ENCODE measurements at regions not wholly inside any gene's neighbourhood (a gene's known extent, or its start where the extent isn't known, plus 50 kb on each side); places are given as distances from the start of the nearest gene placed in this dataset.

DNA sequence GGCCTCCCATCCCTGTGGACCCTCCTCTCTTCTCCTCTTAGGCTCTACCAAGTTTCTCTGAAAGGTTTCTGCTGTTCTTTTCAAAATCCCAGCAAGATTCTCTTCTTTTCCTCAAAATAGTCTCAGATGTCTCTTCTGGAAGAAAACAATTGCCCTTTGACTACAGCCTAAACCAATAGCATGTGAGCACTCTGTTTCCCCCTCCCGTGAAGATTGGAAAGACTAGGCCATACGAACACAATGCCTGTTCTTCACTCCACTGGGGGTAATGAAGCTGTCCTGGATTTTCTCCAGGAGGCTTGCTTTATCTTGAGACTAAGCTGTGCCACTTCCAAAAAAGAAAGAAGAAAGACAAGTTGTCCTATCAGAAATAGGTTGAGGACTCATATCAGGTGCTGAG lies 178.7 kb upstream of the MCTP2 start:
- no peak for DNase-seq

DNA sequence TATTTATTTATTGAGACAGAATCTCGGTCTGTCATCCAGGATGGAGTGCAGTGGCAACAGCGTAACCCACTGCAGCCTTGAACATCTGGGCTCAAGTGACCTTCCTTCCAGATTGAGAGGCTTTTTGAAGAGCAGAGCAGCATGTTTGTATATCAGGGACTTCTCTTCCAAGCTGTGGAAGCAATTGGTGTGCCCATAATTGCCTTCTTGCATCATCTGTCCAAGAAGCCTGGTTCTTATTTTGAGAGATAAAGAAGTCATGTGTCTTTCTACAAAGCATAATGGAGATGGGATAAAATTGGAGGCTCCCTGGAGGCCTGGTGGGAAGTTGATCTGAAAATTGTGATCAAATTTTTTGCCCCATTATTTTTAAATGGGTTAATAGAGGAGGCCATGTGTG lies 183.8 kb upstream of the MCTP2 start:
- DNase-seq, result no peak

DNA sequence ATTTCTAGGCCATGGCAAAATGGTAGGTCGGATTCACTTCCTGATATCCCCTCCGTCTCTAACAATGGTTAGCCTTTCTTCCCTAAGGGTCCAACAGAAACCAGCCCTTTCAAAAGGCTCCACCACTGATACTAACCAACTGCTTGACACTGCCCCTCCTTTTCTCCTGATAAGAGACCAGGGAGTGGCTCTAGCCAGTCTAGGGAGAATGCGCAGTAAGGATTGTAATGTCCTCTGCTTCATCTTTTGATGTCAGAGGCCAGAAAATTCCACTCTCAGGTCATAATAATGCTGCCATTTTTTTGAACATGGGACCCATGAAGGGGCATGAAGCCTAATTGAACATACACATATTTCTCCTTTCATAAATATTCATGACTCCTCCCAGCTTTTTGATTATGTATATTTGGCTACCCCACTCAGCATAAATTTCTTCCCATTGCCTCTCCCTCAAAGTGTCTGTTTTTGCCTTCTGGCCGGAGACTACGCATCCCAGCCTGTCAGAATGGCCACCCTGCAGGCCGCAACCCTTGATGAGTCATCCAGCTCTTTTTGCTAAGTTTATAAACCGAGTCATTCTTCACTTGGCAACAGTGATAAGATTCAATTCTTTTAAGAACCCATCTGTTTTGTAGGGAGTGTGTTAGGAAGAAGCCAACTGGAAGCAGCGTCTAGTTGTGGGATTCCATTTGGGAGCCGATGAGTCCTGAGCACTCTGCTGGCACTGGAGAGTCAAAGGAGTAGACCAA lies 189.0 kb upstream of the MCTP2 start:
- DNase-seq, result no peak

DNA sequence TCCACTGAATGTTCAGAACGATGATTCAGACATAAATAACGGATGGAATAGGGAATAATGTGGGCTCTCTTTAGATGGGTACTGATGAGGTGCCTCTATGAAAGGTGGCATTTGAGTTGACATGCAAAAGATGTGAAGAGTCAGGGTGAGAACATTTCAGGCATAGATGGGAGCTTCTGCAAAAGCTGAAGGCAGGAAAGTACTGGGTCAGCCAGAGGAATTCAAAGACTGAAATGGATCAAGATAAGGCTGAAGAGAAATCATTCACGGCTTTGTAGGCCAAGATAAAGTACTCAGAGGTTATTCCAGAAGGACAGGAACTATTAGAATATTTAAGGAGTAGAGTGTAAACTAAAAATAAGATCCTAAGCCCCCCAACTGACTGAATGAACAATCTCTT lies 189.6 kb upstream of the MCTP2 start:
- no peak for DNase-seq

DNA sequence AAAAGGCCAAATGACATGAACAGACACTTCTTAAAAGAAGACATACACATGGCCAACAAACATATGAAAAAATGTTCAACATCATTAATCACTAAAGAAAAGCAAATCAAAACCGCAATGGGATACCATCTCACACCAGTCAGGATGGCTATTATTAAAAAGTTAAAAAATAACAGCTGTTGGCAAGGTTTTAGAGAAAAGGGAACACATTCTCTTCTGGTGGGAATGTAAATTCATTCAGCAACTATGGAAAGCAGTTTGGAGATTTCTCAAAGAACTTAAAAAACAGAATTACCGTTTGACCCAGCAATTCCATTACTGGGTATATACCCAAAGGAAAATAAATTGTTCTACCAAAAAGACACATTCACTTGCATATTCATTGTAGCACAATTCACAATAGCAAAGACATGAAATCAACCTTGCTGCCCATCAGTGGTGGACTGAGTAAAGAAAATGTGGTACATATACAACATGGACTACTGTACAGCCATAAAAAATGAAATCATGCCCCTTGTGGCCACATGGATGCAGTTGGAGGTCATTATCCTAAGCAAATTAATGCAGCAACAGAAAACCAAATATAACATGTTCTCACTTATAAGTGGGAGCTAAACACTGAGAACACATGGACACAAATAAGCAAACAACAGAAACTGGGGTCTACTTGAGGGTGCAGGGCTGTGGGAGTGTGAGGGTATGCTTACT lies 190.7 kb upstream of the MCTP2 start:
- DNase-seq, result peak; percentile 89

DNA sequence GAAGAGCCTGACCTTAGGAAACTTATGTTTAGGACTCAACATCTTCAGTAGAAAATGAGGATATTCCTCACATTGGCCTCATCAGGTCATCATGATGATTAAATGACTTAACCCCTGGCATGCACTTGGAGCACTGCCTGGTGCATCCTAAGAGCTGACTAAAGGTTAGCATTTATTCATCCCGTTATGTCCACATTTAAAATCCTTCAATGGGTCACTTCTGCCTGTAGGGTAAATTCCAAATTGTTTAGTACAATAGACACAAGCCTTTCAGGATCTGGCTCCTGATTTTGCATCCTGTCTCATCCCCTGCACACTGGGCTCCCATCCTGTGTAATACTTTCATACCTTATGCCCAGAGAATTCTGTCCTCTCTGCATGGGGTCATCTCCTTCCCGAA lies 195.2 kb upstream of the MCTP2 start:
- no peak for DNase-seq

DNA sequence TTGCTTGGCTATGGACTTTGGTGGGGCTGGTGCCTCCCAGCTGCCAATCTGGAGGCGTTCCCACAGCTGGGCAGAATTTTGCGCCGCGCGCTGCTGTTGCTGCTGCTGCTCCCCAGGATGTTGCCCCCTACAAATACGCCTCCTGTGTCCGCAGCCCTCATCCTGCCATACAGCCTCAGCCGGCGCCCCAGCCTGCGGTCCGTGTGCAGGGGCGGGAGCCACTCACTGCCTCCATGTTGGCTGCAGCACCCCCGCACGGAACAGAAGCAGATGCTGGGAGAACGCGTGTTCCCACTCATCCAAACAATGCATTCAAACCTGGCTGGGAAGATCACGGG lies 197.7 kb upstream of the MCTP2 start:
- DNase-seq, result no peak

DNA sequence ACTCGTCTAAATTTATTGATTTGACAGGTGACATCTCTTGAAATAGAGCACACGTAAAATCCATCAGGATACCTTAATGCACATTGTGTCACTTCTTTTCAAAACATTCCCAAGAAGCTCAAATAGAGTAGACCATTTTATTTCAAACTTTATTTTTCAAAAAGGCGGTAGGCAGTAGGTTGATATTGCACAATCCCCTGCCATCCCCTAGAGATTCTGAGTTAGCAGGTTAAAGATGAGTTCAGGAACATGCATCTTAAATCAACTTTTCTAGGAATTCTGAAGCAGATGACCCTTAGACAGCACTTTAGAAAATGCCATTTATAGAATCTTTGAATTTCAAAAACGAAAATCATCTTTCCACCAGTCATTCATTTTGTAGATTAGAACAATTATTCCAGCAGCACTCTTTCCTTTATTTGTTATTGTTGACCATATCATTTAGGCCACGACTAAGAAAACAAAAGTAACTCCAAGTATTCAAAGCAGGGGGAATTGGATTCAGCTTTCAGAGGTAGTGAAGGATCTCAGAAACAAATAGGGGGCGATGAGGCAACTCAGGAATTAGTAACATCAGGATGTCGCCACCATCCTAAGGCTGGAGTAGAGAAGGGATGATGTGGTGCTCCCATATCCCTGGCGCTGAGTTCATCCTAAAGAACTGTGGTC lies 198.2 kb upstream of the MCTP2 start:
- no peak for DNase-seq

DNA sequence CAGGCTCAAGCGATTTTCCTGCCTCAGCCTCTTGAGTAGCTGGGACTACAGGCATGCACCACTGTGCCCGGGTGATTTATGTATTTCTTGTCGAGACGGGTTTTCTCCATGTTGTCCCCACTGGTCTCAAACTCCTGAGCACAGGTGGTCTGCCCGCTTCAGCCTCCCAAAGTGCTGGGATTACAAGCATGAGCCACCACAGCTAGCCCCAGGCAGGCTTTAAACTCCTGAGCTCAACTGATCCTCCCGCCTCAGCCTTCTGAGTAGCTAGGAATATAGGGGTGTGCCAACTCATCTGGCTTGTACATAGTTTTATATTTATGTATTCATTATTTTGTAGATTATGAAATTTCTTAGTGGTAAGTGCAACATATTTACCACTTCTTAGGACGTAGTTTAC lies 198.8 kb upstream of the MCTP2 start:
- DNase-seq, result no peak

DNA sequence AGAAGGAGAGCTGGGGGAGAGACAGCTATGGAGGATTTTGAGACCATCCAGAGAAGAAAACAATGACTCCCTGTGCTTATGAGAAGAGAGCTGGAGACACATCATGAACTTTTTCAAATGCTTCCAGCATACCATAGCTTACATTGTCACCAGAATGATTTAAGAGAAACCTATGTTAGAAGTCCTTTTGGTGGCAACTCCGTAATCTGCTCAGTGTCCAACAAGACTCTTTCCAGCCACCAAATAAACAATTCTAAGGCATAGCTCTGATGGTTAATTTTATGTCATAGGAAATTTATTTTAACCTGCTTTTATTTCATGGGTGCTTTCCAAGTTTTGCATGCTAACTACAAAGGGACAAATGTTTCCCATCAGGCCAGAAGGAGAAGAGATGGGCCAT lies 200.3 kb upstream of the MCTP2 start:
- no peak for DNase-seq

DNA sequence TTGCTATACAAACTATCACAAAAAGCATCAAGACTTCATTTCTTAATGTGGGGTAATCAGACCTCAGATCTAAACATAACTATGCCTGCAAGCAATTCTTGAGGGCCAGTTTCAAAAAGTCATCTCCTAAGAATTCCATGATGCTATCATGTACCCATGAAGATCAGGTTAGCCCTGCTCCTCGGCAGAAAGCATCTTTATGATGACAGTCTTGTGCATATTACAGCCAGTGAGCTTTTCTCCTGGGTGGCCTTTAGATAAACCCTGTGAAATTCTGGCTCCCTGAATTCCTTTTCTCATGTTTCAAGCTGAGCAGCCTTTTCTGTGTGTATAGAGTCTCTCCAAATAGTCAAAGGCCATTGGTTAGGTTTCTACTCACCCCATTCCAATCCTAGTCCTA lies 201.9 kb upstream of the MCTP2 start:
- DNase-seq, result peak; percentile 11

DNA sequence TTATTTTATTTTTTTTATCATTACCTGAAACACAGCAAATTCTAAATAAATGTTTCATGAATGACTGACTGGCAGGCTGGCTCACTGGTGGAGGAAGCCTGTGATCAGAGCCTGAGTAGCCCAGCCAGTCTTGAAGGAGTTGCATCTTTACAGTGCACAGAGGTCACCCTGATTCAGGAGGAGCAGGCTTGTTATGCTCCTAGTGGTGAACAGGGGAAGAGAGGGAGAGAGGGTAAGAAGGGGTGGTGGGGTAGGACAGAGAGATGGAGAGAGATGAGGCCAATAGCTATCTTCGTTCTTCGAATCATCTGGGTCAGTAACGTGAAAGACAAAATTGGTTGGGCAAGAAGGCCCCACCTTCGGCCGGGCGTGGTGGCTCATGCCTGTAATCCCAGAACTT lies 202.6 kb upstream of the MCTP2 start:
- no peak for DNase-seq

DNA sequence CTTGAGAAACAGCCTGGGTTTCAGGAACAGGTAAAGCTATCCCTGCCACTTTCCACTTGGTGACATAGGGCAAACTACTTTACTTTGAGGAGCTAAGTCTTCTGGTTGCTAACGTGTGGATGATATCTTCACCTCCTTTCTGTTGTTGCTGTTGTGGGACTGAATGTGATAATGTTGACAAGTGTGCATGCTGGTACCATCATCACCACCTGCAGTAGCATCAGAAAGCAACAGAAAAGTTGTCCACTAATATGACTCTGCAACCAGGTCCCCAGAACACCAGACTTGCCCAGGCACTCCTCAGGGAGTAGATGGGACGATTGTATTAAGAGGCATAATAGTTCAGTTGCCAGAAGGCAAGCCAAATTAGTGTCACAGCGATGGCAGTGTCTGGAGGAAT lies 203.2 kb upstream of the MCTP2 start:
- DNase-seq, result no peak

DNA sequence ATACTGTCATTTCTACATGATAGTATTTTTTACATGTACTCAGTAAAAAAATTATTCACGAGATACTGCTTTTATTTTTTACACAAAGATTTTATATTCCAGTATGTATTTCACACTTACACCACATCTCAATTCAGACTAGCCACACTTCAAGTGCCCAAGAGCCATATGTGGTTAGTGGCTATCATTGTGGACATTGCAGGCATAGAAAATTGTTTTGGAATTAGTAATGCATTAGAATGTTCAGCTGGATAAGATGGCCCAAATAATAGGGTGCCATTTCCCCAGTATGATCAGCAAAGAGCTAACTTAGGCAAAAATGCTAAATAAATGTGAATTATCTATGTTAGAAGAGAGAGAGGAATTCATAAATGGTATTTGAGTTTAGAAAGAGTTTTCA lies 203.8 kb upstream of the MCTP2 start:
- DNase-seq, result no peak

DNA sequence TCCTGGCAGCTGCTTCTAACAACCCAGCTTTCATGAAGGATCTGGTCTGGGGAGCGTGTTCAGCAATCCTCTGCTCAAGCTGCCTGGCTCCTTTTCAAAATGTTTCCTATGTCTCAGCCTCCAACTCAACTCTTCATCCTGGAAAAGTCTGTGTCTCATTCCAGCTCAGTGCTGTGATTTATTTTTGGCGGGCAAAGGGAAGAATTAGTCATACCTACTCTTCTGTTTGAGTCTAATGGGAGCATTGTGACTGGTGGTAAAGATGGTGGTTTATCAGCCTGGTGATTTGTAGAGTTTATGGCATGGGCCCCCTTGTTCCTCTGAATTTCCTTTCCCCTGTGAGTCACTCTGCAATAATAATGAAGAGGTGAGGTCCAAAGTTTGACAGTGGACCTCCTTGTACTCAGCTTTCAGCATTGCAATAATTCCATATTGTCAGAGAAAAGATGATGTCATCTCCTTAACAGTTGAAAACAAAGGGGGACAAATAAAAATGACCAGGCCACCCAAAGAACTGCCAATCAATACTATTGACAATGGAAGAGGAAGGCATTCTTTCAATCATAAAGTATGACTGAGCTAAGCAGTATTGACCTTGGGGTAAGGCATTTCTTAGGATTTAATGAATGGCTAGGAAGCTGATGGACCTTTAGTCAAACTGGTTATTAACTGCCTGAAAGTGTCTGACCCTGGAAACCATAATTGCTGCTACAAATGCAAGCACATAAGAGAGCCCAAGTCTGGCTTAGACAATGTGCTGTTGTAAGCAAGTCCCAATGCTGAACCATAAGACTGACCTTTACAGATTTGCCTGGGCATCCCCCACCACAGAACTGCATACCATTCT lies 204.7 kb upstream of the MCTP2 start:
- peak; percentile 13 for DNase-seq

DNA sequence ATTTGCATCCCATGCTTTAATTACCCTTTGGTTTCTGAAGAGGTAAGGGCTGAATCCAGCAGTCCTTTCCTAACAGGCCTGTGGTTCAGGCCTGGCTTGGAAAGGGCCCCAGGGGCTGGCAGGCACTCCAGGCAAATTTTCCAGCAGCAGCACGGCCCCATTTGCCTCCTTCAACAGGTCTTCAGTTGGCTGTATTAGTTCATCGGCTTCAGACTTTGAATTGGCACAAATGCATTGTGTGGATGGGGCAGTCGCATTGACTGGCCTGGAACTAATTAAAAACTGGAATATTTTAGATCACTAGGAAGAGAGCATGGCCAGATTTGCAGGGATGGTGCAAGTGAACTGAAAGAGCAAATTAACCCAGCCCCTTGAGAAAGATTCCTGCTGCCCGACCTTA lies 207.8 kb upstream of the MCTP2 start:
- DNase-seq, result no peak

DNA sequence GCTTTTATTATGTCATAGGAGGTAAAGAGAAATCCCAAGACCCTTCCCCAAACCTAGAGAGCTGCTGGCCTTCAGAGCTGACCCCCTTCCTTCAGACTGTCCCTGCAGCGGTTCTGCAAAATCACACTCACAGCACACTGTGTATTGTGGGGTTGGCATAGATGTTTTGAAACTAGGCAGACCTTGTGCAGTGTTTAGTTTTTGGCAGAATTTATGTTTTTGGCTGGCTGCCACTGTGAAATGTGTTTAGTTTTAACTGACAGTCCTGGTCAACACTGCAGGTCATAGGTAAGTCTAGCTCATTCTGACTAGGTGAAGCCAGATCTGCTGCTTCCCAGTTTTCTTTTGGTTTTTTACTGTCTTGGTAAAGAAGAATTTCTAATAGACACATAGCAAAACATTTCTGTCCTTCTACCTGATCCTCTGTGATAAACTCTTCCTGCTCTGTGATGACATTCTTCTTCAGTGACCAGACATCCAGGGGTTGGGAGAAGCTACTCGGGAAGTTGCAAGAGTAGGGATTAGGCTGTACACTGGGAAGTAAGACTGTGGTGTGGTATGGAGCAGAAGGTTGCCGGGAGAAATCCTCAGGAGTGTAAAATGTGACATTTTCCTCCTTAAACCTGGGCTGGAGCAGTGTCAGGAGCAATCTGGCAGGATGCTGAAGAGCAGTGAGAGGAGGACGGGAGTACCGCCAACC lies 209.6 kb upstream of the MCTP2 start:
- no peak for DNase-seq

DNA sequence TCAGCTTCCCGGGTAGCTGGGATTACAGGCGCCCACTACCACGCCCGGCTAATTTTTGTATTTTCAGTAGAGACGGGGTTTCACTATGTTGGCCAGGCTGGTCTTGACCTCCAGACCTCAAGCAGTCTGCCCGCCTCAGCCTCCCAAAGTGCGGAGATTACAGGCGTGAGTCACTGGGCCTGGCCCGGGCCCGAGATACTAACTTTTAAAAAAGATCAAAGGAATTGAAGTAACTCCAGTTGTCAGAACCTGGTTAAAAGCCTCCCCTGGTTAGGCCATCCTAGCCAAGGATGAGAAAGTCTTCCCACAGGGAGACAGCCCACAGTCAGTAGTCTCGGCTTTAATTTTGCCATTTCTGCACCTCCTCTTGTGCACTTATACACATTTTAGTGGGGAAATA lies 212.3 kb upstream of the MCTP2 start:
- no peak for DNase-seq

DNA sequence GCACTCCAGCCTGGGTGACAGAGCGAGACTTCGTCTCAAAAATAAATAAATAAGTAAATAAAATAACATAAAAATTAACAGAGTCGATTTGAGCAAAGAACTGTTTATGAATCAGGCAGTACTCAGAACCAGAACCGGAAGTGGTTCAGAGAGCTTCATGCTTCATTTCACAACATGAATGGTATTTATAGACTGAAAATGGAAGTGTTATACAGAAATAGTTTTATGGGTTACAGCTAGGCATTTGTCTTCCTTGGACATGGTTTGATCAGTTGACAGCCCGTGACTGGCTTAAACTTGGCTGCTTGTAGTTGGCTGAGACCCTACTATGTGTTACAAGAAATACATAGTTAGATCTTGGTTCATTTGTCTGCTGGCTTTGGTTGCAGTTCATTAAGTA lies 216.0 kb upstream of the MCTP2 start:
- DNase-seq, result peak; percentile 50

DNA sequence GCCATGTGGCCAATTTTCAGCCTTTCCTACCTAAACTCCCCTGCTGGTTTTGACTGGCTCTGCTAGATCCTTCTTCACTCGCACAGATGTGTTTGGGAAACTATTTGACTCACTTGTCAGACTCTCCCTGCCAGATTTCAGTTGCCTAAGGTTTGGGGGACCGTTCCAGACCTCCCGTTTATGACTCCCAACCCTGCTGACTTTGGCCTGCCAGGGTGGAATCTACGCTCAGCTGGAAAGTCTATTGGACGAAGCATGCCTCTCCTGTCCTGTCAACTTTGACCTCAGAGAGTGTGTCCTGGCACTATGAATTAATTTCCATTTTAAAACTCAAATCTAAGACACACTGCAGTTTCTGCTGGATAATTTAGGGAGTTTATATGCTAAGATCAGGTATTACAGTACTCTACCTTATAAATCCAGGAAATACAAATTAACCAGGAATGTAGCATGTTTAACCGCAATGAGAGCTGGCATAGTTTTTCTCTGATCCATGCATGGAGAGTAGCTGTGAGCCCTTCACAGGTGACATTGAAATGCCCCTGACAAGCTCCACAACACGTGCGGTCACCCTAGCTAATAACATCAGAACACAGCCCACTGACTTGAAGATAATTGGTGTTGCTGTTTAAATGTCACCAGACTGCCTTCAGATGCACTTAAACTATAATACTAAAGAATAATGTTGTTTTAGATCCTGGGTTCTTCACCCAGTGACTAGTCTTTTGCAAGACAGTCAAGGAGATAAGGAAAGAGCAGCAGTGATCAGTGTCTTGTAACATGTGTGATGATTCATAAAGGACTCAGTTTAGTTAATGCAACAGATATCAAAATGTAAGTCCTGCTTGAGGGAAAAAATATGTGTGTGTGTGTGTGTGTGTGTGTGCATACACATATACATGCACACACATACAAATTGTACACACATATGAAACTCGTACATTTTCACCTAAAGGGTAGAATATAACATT lies 223.0 kb upstream of the MCTP2 start:
- DNase-seq, result no peak

DNA sequence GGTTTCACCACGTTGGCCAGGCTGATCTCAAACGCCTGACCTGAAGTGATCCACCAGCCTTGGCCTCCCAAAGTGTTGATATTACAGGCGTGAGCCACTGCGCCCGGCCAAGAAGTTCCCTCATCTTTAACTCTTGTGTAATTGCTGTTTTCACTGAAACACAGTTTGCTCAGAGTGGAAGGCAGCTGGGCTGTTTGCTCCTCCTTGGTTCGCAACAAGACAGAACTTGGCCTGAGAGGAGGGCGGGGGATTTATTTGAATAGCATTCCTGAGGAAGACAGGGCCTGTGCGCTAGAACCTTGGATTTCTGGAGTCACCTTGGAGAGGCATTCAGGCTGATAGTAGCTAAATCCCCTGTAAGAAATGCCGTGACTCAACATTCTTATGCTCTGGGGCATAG lies 226.7 kb upstream of the MCTP2 start:
- no peak for DNase-seq

DNA sequence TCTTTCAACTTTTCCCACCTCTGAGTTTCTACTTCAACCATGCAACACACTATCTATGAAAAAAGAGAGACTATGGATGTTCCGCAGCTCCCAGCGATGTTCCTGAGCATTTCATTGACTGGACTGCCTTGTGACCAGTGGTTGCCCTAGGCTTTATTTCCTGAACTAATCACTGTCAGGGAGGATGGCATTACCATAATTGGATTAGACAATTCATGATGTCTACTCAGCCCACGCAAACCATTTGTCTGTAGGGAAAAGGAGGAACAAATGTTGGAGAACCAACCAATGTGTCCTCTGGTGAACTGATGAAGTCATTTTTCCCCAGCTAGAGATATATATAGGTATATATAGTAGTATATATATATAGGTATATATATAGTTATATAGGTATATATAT lies 229.3 kb upstream of the MCTP2 start:
- no peak for DNase-seq
